GM12878 (cell line): ENCODE measurements at regions not wholly inside any gene's neighbourhood (a gene's known extent, or its start where the extent isn't known, plus 50 kb on each side); places are given as distances from the start of the nearest gene placed in this dataset.

ENCODE experiments used
- ATAC-seq: fragments of 200-7000 bp; cut with Tn5 transposase; 3 replicates; pipeline ENCODE4 v1.9.1; 2020; ENCODE audit warnings: mild to moderate bottlenecking, moderate library complexity
- BruUV-seq: library from RNA; stranded (reverse); fragments of 400-500 nt; replicated peaks from 2 replicates; lab custom pipeline; 2021; lab: Mats Ljungman, UMichigan
- CTCF ChIA-PET: fragments of 300-600 bp; sonication (Branson Sonifier 250); formaldehyde crosslinking; extraction: SDS; loops from one replicate; lab custom pipeline; 2021; ENCODE audit warnings: inconsistent platforms; lab: Yijun Ruan, JAX
- POLR2A ChIA-PET: fragments of 350-600 bp; formaldehyde crosslinking; extraction: SDS; loops from one replicate; lab custom pipeline; 2021; ENCODE audit warnings: inconsistent platforms; lab: Charles Lee
- RAD21 ChIA-PET: fragments of 300-600 bp; sonication (Branson Sonifier 250); formaldehyde crosslinking; loops from one replicate; lab custom pipeline; 2023; ENCODE audit warnings: antibody characterized with exemption; ENCODE audit not compliant: unreplicated experiment; lab: Charles Lee
- SMC1A ChIA-PET: fragments of 300-600 bp; sonication (Branson Sonifier 250); formaldehyde crosslinking; loops from one replicate; lab custom pipeline; 2023; ENCODE audit not compliant: unreplicated experiment, uncharacterized antibody; lab: Charles Lee
- DNase-seq: peaks from one replicate; pipeline ENCODE4 v3.0.0-alpha.2; 2011; ENCODE audit warnings: low read depth, low spot score
- FAIRE-seq: peaks from 3 replicates; lab custom pipeline; 2011; peaks lifted over from hg19 to GRCh38; lab: Jason Lieb, UNC
- H2AFZ ChIP-seq: 2 replicates; pipeline ENCODE4 v1.6.0; 2011; ENCODE audit warnings: low read depth, low read length, control low read depth; ENCODE audit not compliant: control insufficient read depth
- H3K27ac ChIP-seq: 2 replicates; pipeline ENCODE4 v1.5.1; 2011; ENCODE audit warnings: control low read depth; ENCODE audit not compliant: control insufficient read depth, insufficient read depth
- H3K27me3 ChIP-seq, 2 experiments: replicated peaks in 1 of 2; 2 replicates each; pipeline versions ENCODE4 v1.6.0 to v1.6.1; 2011; ENCODE audit warnings: low read length in 1 of 2; ENCODE audit not compliant: control insufficient read depth in 2 of 2, insufficient read depth in 2 of 2
- H3K36me3 ChIP-seq, 2 experiments: 2 replicates each; pipeline ENCODE4 v1.5.1; 2011; ENCODE audit warnings: low read length in 1 of 2; ENCODE audit not compliant: control insufficient read depth in 2 of 2, insufficient read depth in 2 of 2
- H3K4me1 ChIP-seq: 2 replicates; pipeline ENCODE4 v1.6.1; 2011; ENCODE audit warnings: mild to moderate bottlenecking, low read length, moderate library complexity, mixed read lengths; ENCODE audit not compliant: control insufficient read depth, insufficient read depth
- H3K4me2 ChIP-seq: 2 replicates; pipeline ENCODE4 v1.6.0; 2011; ENCODE audit warnings: control low read depth; ENCODE audit not compliant: control insufficient read depth, insufficient read depth
- H3K4me3 ChIP-seq: fragments of 200-600 bp; sonication (generic); 2 replicates; pipeline ENCODE4 v1.5.1; 2016
- H3K79me2 ChIP-seq: 2 replicates; pipeline ENCODE4 v1.6.0; 2011; ENCODE audit warnings: low read length; ENCODE audit not compliant: control insufficient read depth, insufficient read depth
- H3K9ac ChIP-seq: 2 replicates; pipeline ENCODE4 v1.8.0; 2011; ENCODE audit warnings: low read length, control low read depth, mixed read lengths; ENCODE audit not compliant: control insufficient read depth, insufficient read depth
- H3K9me3 ChIP-seq: replicated peaks from 3 replicates; pipeline ENCODE4 v1.5.1; 2011; ENCODE audit warnings: mild to moderate bottlenecking, low read length; ENCODE audit not compliant: control insufficient read depth, insufficient read depth
- H4K20me1 ChIP-seq: 2 replicates; pipeline ENCODE4 v1.6.0; 2011; ENCODE audit not compliant: control insufficient read depth, insufficient read depth
- ASH2L ChIP-seq: fragments of 300-600, 200-600 bp; sonication (generic); IDR thresholded peaks from 2 replicates; pipeline ENCODE4 v1.6.1; 2017; ENCODE audit warnings: low read depth, mild to moderate bottlenecking, borderline replicate concordance
- BHLHE40 ChIP-seq, 2 experiments: fragments of 450-650 bp in 1 of 2; IDR thresholded peaks; 2 replicates each; pipeline ENCODE4 v1.6.1; 2011 to 2017; ENCODE audit warnings: low read depth in 2 of 2, borderline replicate concordance in 1 of 2, improper control_type of control experiment in 1 of 2, low read length in 1 of 2, mild to moderate bottlenecking in 1 of 2
- CBX5 ChIP-seq: sonication (generic); IDR thresholded peaks from 2 replicates; pipeline ENCODE4 v1.6.1; 2016; ENCODE audit warnings: low read depth, moderate library complexity, mild to moderate bottlenecking, inconsistent platforms
- CHD1 ChIP-seq: IDR thresholded peaks from 2 replicates; pipeline ENCODE4 v1.6.1; 2012; ENCODE audit warnings: low read depth, low read length, improper control_type of control experiment
- CHD2 ChIP-seq: IDR thresholded peaks from 2 replicates; pipeline ENCODE4 v1.6.1; 2011; ENCODE audit warnings: low read depth, low read length, improper control_type of control experiment, borderline replicate concordance
- EGR1 ChIP-seq, 2 experiments: IDR thresholded peaks; 1 replicate in 1 of 2; 2 replicates in 1 of 2; pipeline ENCODE4 v1.6.1; 2011 to 2012; ENCODE audit warnings: low read depth in 2 of 2, low read length in 2 of 2, borderline replicate concordance in 1 of 2, mild to moderate bottlenecking in 1 of 2, moderate library complexity in 1 of 2
- EP300 ChIP-seq, 2 experiments: fragments of 150-350 bp in 1 of 2; IDR thresholded peaks; 2 replicates each; pipeline ENCODE4 v1.6.1; 2011 to 2012; ENCODE audit warnings: low read depth in 2 of 2, low read length in 2 of 2, borderline replicate concordance in 1 of 2, improper control_type of control experiment in 1 of 2, inconsistent platforms in 1 of 2; ENCODE audit not compliant: control insufficient read depth in 1 of 2
- HDGF ChIP-seq: fragments of 450-650 bp; IDR thresholded peaks from 2 replicates; pipeline ENCODE4 v1.6.1; 2016; ENCODE audit warnings: antibody characterized with exemption
- KAT2A ChIP-seq: conservative IDR thresholded peaks from 2 replicates; pipeline ENCODE4 v1.6.1; 2011; ENCODE audit warnings: low read depth, low read length; ENCODE audit not compliant: control insufficient read depth
- NFXL1 ChIP-seq: fragments of 450-650 bp; IDR thresholded peaks from 2 replicates; pipeline ENCODE4 v1.6.1; 2017; ENCODE audit warnings: antibody characterized with exemption, mild to moderate bottlenecking, borderline replicate concordance
- NR2C1 ChIP-seq: fragments of 450-650 bp; IDR thresholded peaks from 2 replicates; pipeline ENCODE4 v1.6.1; 2017; ENCODE audit warnings: antibody characterized with exemption, mild to moderate bottlenecking, moderate library complexity
- PML ChIP-seq: IDR thresholded peaks from 2 replicates; pipeline ENCODE4 v1.6.1; 2012; ENCODE audit warnings: low read length, inconsistent platforms
- POLR2AphosphoS2 ChIP-seq: IDR thresholded peaks from 2 replicates; pipeline ENCODE4 v1.6.1; 2011; ENCODE audit warnings: low read depth, mild to moderate bottlenecking, low read length, improper control_type of control experiment, moderate library complexity
- SIX5 ChIP-seq: IDR thresholded peaks from 2 replicates; pipeline ENCODE4 v1.6.1; 2011; ENCODE audit warnings: mild to moderate bottlenecking, low read depth, low read length, moderate library complexity; ENCODE audit not compliant: severe bottlenecking
- SMAD5 ChIP-seq: IDR thresholded peaks from 2 replicates; pipeline ENCODE4 v1.6.1; 2016; ENCODE audit warnings: antibody characterized with exemption, low read depth
- SPI1 ChIP-seq: IDR thresholded peaks from 2 replicates; pipeline ENCODE4 v1.6.1; 2011; ENCODE audit warnings: low read depth, mild to moderate bottlenecking, low read length, moderate library complexity, borderline replicate concordance; ENCODE audit not compliant: insufficient read depth
- SREBF2 ChIP-seq: IDR thresholded peaks from 2 replicates; pipeline ENCODE4 v1.6.1; 2012; ENCODE audit warnings: mild to moderate bottlenecking, low read length
- USF1 ChIP-seq: IDR thresholded peaks from 2 replicates; pipeline ENCODE4 v1.6.1; 2011; ENCODE audit warnings: borderline replicate concordance, low read depth, mild to moderate bottlenecking, moderate library complexity, mixed read lengths, low read length; ENCODE audit not compliant: insufficient read depth; ENCODE audit errors: extremely low read length
- WGBS: methylation state at CpG from one replicate; pipeline ENCODE4 v1.1.6; 2016; ENCODE audit warnings: low lambda C conversion rate; ENCODE audit not compliant: insufficient replicate concordance, insufficient coverage; ENCODE audit errors: missing lambda C conversion rate; 5-methylcytosine and 5-hydroxymethylcytosine counted together
- in situ Hi-C: fragments of 300-500 bp; cut with MboI; formaldehyde crosslinking; loops from 9 replicates; pipeline ENCODE4 v1.14.3; 2018; ENCODE audit warnings: mixed read lengths
- intact Hi-C: fragments of 100-400 bp; cut with micrococcal nuclease; formaldehyde crosslinking; loops from one replicate; pipeline ENCODE4 v1.14.2; 2022; ENCODE audit not compliant: unreplicated experiment
- TF ChIP-seq, protein P1 (sequence below): IDR thresholded peaks from 2 replicates; pipeline ENCODE4 v1.6.1; 2012; ENCODE audit warnings: low read depth, low read length, improper control_type of control experiment

DNA sequence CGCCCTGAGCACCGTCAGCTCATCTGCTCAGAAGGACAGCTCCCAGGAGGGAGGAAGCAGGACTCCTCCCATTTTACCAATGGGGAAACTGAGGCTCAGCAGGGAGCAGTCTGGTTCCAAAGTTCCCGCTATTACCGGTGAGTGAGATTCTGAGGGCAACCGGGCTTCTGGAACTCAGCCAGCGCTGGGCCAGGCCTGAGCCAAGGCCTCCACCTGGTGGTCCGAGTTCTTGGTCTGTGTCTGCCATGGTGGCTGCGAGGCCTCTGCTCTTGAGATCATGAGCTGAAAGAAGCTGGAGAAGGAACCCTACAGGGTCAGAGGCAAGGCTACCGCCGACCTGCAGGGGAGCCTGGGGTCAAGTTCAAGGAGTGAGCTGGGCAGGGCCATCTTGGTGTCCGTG is 110.8 kb upstream of the GSE1 start:
- DNase-seq (no peak), ATAC-seq (no peak), FAIRE-seq (no peak)
- H3K4me1 ChIP-seq, result no peaks in the 10 kb centered on the region
- intact Hi-C loops, result no loop called here
- WGBS, result 55% methylated on average over 11 of the region's 11 CpGs
- H2AFZ ChIP-seq, result no peak overlapping the region
- in situ Hi-C loops, result no loop called here
- peaks cover 0 to 3% of the 10 kb centered on the region in 2 experiments; a peak in 2 of 4 replicates for H3K27me3 ChIP-seq
- POLR2A ChIA-PET, result no interaction called here
- BruUV-seq, result no TSS peak
- no peaks in the 10 kb centered on the region for H4K20me1 ChIP-seq
- H3K27ac ChIP-seq, result no peak overlapping the region
- H3K9me3 ChIP-seq, result no peaks in the 10 kb centered on the region
- H3K4me3 ChIP-seq, result no peak overlapping the region
- H3K9ac ChIP-seq, result no peak overlapping the region
- TF ChIP-seq KAT2A, result no peak
- TF ChIP-seq EP300 (IDR thresholded peaks at IDR 0.05; ENCODE audit: borderline replicate concordance in 1 of 2, control insufficient read depth in 1 of 2, low read depth in 2 of 2, low read length in 2 of 2), result no peak
- no peak for TF ChIP-seq SMAD5
- TF ChIP-seq, protein P1, sequence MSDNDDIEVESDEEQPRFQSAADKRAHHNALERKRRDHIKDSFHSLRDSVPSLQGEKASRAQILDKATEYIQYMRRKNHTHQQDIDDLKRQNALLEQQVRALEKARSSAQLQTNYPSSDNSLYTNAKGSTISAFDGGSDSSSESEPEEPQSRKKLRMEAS, result no peak
- no peak for TF ChIP-seq HDGF
- no peak for TF ChIP-seq NR2C1
- TF ChIP-seq CBX5, result no peak
- TF ChIP-seq NFXL1, result no peak
- TF ChIP-seq CHD1, result no peak
- TF ChIP-seq SREBF2, result no peak
- TF ChIP-seq CHD2, result no peak
- TF ChIP-seq ASH2L, result no peak
- no peak for TF ChIP-seq SIX5
- TF ChIP-seq BHLHE40 (IDR thresholded peaks at IDR 0.05; ENCODE audit: borderline replicate concordance in 1 of 2, low read depth in 2 of 2, low read length in 1 of 2), result no peak
- no peak for TF ChIP-seq SPI1
- no peak for TF ChIP-seq PML
- TF ChIP-seq USF1, result no peak
- no peak for TF ChIP-seq POLR2AphosphoS2
- TF ChIP-seq EGR1 (IDR thresholded peaks at IDR 0.05; ENCODE audit: borderline replicate concordance in 1 of 2, low read depth in 2 of 2, low read length in 2 of 2), result no peak
- RAD21 ChIA-PET, result no interaction called here
- H3K4me2 ChIP-seq, result no peak overlapping the region
- H3K79me2 ChIP-seq, result no peaks in the 10 kb centered on the region
- no peaks in the 10 kb centered on the region for H3K36me3 ChIP-seq
- CTCF ChIA-PET, result interaction anchor here (0.6 to 2.8 kb wide), 2 partner anchors 11 to 388 kb away, joined by 3 to 13 read pairs; no protein-coding TSS in a partner anchor
- SMC1A ChIA-PET, result interaction anchor here (0.7 kb wide), 2 partner anchors 48 to 59 kb away, joined by 3 read pairs; no protein-coding TSS in a partner anchor
